GM21367 (cell line): ENCODE measurements at regions not wholly inside any gene's neighbourhood (a gene's known extent, or its start where the extent isn't known, plus 50 kb on each side); places are given as distances from the start of the nearest gene placed in this dataset.
"Not testable (repeated sequence)": the region's sequence is repeated elsewhere in the genome, so short reads cannot be mapped to it uniquely, and the experiment has no call there.

Experiments
- ATAC-seq: cut with Tn5 transposase; IDR thresholded peaks from one replicate; pipeline ENCODE4 v1.9.1; 2021; ENCODE audit not compliant: unreplicated experiment

- ATAC-seq = no peak
Observed at GRCh38 chr5:118088448-118088847, 899.9 kb downstream of the DTWD2 start.

- no peak for ATAC-seq
Observed at GRCh38 chr5:118076490-118076889, 911.9 kb downstream of the DTWD2 start.

GRCh38 chr5:118070041-118070440 is 918.3 kb downstream of the DTWD2 start:
- ATAC-seq = no peak

GRCh38 chr5:118069452-118069851 is 918.9 kb downstream of the DTWD2 start:
- ATAC-seq = no peak

- no peak for ATAC-seq
Observed at GRCh38 chr5:118068886-118069285, 919.5 kb downstream of the DTWD2 start.

GRCh38 chr5:118063836-118064235 is 924.5 kb downstream of the DTWD2 start:
- not testable (repeated sequence) for ATAC-seq

- no peak for ATAC-seq
Observed at GRCh38 chr5:118060833-118061232, 927.5 kb downstream of the DTWD2 start.

GRCh38 chr5:118052503-118052902 is 935.8 kb downstream of the DTWD2 start:
- ATAC-seq = no peak

GRCh38 chr5:118044169-118044568 is 944.2 kb downstream of the DTWD2 start:
- ATAC-seq = no peak

GRCh38 chr5:118043531-118043930 is 944.8 kb downstream of the DTWD2 start:
- ATAC-seq = no peak

- no peak for ATAC-seq
Observed at GRCh38 chr5:118042076-118042475, 946.3 kb downstream of the DTWD2 start.

- ATAC-seq = no peak
Observed at GRCh38 chr5:118040496-118040895, 947.9 kb downstream of the DTWD2 start.

GRCh38 chr5:118033686-118034338 is 954.5 kb downstream of the DTWD2 start:
- ATAC-seq = no peak

- ATAC-seq = no peak
Observed at GRCh38 chr5:118029807-118030206, 958.5 kb downstream of the DTWD2 start.

GRCh38 chr5:118022062-118022461 is 966.3 kb downstream of the DTWD2 start:
- no peak for ATAC-seq

- no peak for ATAC-seq
Observed at GRCh38 chr5:118017536-118017935, 970.8 kb downstream of the DTWD2 start.

- no peak for ATAC-seq
Observed at GRCh38 chr5:118016396-118016795, 972.0 kb downstream of the DTWD2 start.

GRCh38 chr5:118015511-118015910 is 972.8 kb downstream of the DTWD2 start:
- ATAC-seq = no peak

- ATAC-seq = no peak
Observed at GRCh38 chr5:118009741-118010297, 978.5 kb downstream of the DTWD2 start.

GRCh38 chr5:118008779-118009178 is 979.6 kb downstream of the DTWD2 start:
- ATAC-seq = no peak

GRCh38 chr5:118007262-118007661 is 981.1 kb downstream of the DTWD2 start:
- ATAC-seq = no peak

GRCh38 chr5:118006219-118006618 is 982.1 kb downstream of the DTWD2 start:
- no peak for ATAC-seq

GRCh38 chr5:117999939-118000549 is 988.3 kb downstream of the DTWD2 start:
- ATAC-seq = no peak
